GM10248 (cell line): ENCODE measurements at regions not wholly inside any gene's neighbourhood (a gene's known extent, or its start where the extent isn't known, plus 50 kb on each side); places are given as distances from the start of the nearest gene placed in this dataset.

Source experiments
- CTCF ChIA-PET: fragments of 300-600 bp; sonication (Branson Sonifier 250); formaldehyde crosslinking; extraction: SDS; loops from one replicate; lab custom pipeline; 2021; ENCODE audit warnings: antibody characterized with exemption; lab: Yijun Ruan, JAX
- POLR2A ChIA-PET: fragments of 350-650 bp; sonication (Branson Sonifier 250); formaldehyde crosslinking; extraction: SDS; loops from one replicate; lab custom pipeline; 2020; ENCODE audit warnings: antibody characterized with exemption; lab: Yijun Ruan, JAX
- DNase-seq: peaks from one replicate; pipeline ENCODE4 v3.0.0; 2012; ENCODE audit errors: extremely low spot score
- TF ChIP-seq, protein P1 (sequence below): IDR thresholded peaks from 2 replicates; pipeline ENCODE4 v1.5.1; 2012; ENCODE audit warnings: mild to moderate bottlenecking, low read depth; ENCODE audit errors: extremely low read depth, missing control alignments, control extremely low read depth

DNA sequence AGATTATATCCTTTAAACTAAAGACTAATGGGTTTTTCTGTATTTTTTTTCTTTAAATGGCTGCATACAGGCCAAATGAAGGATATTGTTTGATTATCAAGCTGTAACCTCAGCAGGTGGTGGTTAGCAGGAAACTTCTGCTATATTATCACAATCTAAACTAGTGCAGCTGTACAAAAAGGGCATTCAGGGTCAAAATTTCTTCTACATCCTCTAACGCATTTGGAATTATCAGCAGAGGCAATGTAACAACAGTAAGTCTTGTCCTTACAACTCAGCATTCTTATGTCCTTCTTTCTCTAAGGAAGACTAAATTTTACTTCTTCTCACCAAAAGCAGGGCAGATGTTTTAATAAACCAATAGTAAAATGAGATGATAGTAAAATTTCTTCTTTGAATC lies 135.8 kb upstream of the FN1 start:
- TF ChIP-seq, protein P1, sequence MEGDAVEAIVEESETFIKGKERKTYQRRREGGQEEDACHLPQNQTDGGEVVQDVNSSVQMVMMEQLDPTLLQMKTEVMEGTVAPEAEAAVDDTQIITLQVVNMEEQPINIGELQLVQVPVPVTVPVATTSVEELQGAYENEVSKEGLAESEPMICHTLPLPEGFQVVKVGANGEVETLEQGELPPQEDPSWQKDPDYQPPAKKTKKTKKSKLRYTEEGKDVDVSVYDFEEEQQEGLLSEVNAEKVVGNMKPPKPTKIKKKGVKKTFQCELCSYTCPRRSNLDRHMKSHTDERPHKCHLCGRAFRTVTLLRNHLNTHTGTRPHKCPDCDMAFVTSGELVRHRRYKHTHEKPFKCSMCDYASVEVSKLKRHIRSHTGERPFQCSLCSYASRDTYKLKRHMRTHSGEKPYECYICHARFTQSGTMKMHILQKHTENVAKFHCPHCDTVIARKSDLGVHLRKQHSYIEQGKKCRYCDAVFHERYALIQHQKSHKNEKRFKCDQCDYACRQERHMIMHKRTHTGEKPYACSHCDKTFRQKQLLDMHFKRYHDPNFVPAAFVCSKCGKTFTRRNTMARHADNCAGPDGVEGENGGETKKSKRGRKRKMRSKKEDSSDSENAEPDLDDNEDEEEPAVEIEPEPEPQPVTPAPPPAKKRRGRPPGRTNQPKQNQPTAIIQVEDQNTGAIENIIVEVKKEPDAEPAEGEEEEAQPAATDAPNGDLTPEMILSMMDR: no peak
- POLR2A ChIA-PET: no interaction called here
- CTCF ChIA-PET: interaction anchor here (1.1 kb wide), 1 partner anchor 9 kb away, joined by 3 read pairs; no protein-coding TSS in a partner anchor
- no peak for DNase-seq

DNA sequence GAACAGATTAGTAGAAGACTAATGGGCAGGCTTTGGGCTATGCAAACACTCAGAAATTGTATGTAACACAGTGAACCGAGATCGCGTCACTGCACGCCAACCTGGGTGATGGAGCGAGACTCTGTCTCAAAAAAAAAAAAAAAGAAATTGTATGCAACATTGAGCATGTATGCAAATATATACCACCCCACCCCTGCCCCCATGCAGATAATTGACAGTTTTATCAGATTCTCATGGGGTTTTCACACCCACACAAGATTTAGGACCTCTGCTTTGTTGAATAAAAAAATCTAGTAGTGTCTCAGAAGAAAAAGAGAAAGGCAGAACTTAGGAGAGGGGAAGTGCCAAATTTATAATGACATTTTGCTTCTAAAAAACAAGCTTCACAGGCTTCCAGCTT lies 131.6 kb upstream of the FN1 start:
- no peak for DNase-seq
- ChIA-PET POLR2A (no interaction called here), CTCF (interaction anchor here (0.9 kb wide), 1 partner anchor 31 kb away, joined by 4 read pairs; no protein-coding TSS in a partner anchor)
- TF ChIP-seq, protein P1: no peak

DNA sequence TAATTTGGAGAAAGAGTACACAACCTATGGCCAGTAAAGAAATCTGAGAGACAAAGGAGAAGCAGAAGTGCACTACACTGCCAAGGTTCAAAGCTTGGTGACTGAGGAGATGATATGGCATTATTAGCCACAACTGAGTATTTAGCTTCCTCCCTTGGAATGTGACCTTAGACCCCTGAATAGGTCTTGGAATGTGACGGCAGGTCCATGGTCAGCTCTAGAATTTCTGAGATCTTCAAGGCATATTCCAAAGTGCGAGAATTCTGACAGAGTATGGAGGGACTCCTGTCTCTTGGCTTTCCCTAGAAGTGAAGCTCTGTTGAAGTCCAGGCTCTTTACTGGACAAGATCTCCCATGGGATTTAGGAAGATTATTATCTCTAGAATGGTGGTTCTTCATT lies 130.0 kb upstream of the FN1 start:
- POLR2A ChIA-PET: no interaction called here

DNA sequence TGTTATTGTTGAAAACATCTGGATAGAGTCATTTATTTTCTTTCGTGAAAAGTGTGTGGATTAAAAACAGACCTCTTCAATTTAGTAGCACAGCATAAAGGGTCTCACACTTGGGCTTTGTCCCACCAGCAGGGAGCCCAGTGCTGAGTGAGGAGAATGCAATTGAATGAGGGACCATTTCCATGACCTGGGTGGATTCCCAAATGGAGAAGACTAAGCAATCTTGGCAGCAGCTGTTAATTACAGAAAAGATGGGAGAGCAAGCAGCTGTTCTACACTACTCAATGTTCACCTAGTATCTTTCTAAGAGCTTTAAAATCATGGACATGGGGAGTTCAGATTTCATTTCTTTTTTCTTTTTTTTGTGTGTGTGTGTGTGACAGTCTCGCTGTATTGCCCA lies 121.8 kb upstream of the FN1 start:
- ChIA-PET POLR2A (no interaction called here), CTCF (no interaction called here)
- TF ChIP-seq, protein P1: no peak
- no peak for DNase-seq

More for the DNA sequence above, 130.0 kb upstream of the FN1 start:
- CTCF ChIA-PET: interaction anchor here (1.2 to 1.4 kb wide), 2 partner anchors 10 to 12 kb away, joined by 5 read pairs; no protein-coding TSS in a partner anchor
- DNase-seq: no peak
- TF ChIP-seq, protein P1: no peak

DNA sequence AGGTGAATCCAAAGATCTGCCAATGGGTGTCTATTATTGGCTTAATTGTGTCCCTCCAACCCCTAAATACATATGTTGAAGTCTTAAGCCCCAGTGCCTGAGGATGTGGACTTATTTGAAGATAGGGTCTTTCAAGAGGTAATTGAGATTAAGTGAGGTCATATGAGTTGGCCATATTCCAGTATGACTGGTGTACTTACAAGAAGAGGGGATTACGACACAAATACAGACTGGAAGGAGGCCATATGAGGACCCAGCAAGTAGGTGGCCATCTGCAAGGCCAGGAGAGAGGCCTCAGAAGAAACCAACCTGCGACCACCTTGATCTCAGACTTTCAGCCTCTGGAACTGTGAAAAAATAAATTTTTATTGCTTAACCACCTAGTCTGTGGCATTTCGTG lies 121.1 kb upstream of the FN1 start:
- ChIA-PET CTCF (no interaction called here), POLR2A (no interaction called here)
- TF ChIP-seq, protein P1: no peak
- DNase-seq: no peak

DNA sequence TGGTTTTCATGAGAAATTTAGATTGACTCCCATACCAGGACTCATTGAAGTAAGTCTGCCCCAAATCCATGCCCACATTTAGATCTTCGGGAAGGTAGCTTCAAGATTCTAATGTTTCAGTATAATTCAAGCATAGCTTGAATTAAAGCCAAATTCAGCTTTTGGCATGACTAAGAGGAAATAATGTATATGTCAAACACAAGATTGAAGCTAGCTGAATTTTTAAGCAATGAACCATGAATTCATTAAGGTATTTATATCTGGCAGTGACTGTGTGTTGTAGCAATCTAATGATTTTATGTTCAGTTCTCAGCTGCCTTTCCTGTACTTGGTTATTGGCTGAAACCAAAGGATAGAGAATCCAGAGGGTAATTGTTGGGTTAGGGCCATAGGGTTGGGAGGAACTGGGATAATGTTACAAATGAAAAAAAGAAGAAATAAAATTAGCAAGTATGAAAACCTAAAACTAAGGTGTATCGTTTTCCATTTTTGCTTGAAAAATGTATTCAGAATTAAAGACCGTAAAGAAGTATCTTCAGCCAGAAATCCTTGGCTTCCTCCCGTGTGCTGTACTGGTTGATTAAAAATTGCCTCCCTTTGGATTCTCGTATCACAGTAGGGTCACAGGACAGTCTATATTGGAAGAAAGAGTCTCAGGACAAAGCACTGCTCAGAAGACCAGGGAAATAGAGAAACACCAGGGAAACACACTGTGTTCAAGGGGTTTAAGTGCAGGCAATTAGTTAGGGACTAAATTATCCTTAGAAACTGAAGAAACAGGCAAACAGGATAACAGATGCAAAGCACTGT lies 119.0 kb upstream of the FN1 start:
- TF ChIP-seq, protein P1: no peak
- CTCF ChIA-PET: interaction anchor here (1.4 to 2.0 kb wide), 2 partner anchors 11 to 25 kb away, joined by 3 to 5 read pairs; no protein-coding TSS in a partner anchor
- POLR2A ChIA-PET: no interaction called here
- no peak for DNase-seq
